GM19239 (cell line): ENCODE measurements at regions not wholly inside any gene's neighbourhood (a gene's known extent, or its start where the extent isn't known, plus 50 kb on each side); places are given as distances from the start of the nearest gene placed in this dataset.

ENCODE experiments used
- DNase-seq: peaks from one replicate; pipeline ENCODE4 v3.0.0; 2011; ENCODE audit warnings: low spot score; ENCODE audit not compliant: insufficient read length
- FAIRE-seq: peaks from 2 replicates; lab custom pipeline; 2011; peaks lifted over from hg19 to GRCh38; lab: Jason Lieb, UNC

- DNase-seq (no peak), FAIRE-seq (no peak)
Observed at GRCh38 chr13:33999811-34000605, 182.1 kb downstream of the RFC3 start.

- no peak for FAIRE-seq
- no peak for DNase-seq
Observed at GRCh38 chr13:34000955-34001354, 183.0 kb downstream of the RFC3 start.

- FAIRE-seq (no peak), DNase-seq (no peak)
Observed at GRCh38 chr13:34001389-34001788, 183.4 kb downstream of the RFC3 start.

- no peak for DNase-seq
- no peak for FAIRE-seq
Observed at GRCh38 chr13:34002141-34002540, 184.2 kb downstream of the RFC3 start.

GRCh38 chr13:34002924-34003323 is 185.0 kb downstream of the RFC3 start:
- no peak for DNase-seq
- FAIRE-seq: no peak

- FAIRE-seq: no peak
- no peak for DNase-seq
Observed at GRCh38 chr13:34003656-34004055, 185.7 kb downstream of the RFC3 start.

GRCh38 chr13:34004676-34005075 is 186.7 kb downstream of the RFC3 start:
- FAIRE-seq (no peak), DNase-seq (no peak)

- no peak for FAIRE-seq
- DNase-seq: no peak
Observed at GRCh38 chr13:34006011-34006410, 188.1 kb downstream of the RFC3 start.

GRCh38 chr13:34011552-34012085 is 193.7 kb downstream of the RFC3 start:
- no peak for DNase-seq
- no peak for FAIRE-seq

GRCh38 chr13:34012382-34012781 is 194.4 kb downstream of the RFC3 start:
- no peak for FAIRE-seq
- DNase-seq: no peak

- FAIRE-seq: no peak
- DNase-seq: no peak
Observed at GRCh38 chr13:34013061-34013460, 195.1 kb downstream of the RFC3 start.

- no peak for FAIRE-seq
- no peak for DNase-seq
Observed at GRCh38 chr13:34017231-34017630, 199.3 kb downstream of the RFC3 start.

- no peak for FAIRE-seq
- DNase-seq: no peak
Observed at GRCh38 chr13:34019870-34020269, 201.9 kb downstream of the RFC3 start.

- FAIRE-seq: no peak
- no peak for DNase-seq
Observed at GRCh38 chr13:34020388-34020787, 202.4 kb downstream of the RFC3 start.

GRCh38 chr13:34021619-34022018 is 203.7 kb downstream of the RFC3 start:
- FAIRE-seq (no peak), DNase-seq (no peak)

- DNase-seq (no peak), FAIRE-seq (no peak)
Observed at GRCh38 chr13:34025746-34026145, 207.8 kb downstream of the RFC3 start.

- no peak for DNase-seq
- FAIRE-seq: no peak
Observed at GRCh38 chr13:34026308-34026707, 208.4 kb downstream of the RFC3 start.

GRCh38 chr13:34028496-34029442 is 210.8 kb downstream of the RFC3 start:
- DNase-seq (no peak), FAIRE-seq (no peak)

GRCh38 chr13:34030782-34031181 is 212.8 kb downstream of the RFC3 start:
- FAIRE-seq: no peak
- DNase-seq: no peak

- no peak for DNase-seq
- no peak for FAIRE-seq
Observed at GRCh38 chr13:34031610-34032009, 213.7 kb downstream of the RFC3 start.

GRCh38 chr13:34034411-34034810 is 216.5 kb downstream of the RFC3 start:
- DNase-seq (no peak), FAIRE-seq (no peak)
